ENCODE measurements at regions not wholly inside any gene's neighbourhood (a gene's known extent, or its start where the extent isn't known, plus 50 kb on each side); places are given as distances from the start of the nearest gene placed in this dataset.

GRCh38 chr3:195012571-195012970 is 258.4 kb downstream of the XXYLT1 start:
- TF ChIP-seq POLR2A (IDR thresholded peaks at IDR 0.05; ENCODE audit: low read length) (no peak), CTCF (IDR thresholded peaks at IDR 0.05) (no peak)

All from A549 (cell line).